Hematopoietic multipotent progenitor cell treated with erythropoietin and hydrocortisone succinate and interleukin-3 and kit ligand, for 8 days (in vitro differentiated cells): ENCODE measurements at regions not wholly inside any gene's neighbourhood (a gene's known extent, or its start where the extent isn't known, plus 50 kb on each side); places are given as distances from the start of the nearest gene placed in this dataset.
"Not testable (repeated sequence)": the region's sequence is repeated elsewhere in the genome, so short reads cannot be mapped to it uniquely, and the experiment has no call there.

Experiments
- DNase-seq: peaks from one replicate; pipeline ENCODE4 v3.0.0-alpha.2; 2015

DNA sequence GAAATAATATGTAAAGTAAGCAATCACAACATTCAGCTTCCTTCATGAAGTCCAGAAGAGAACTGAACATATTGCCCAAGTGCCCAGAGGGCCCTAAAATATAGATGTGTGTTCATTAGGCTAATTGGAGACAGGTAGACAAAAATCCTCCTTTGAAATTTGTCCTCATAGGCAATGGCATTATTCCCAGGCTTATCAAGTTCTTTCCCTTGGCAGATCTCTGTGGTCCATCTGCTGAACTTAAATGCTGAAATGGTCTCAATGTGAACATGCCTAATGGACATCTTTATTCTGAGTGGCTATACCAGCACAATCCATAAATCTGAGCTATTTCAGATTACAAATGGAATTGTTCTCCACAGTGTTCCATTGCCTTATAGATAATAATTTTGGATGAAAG, 79.0 kb upstream of the BMP5 start:
- no peak for DNase-seq

DNA sequence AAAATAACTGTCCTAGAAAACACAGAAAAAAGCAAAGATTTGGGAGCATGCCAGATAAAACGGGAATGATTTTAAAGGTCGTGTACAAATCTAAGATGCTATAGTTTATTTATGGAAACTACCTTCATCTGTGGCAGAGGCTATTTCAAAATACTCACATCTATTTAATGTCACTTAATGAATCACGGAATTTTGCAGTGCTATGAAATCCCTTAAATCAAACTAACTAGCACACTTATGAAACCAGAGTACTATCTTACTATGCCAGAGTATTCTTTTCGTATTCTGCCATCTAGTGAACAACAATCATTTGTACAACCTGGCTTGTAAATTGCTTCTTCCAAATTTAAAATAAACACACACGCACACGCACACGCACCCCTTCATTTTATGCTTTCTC, 77.9 kb upstream of the BMP5 start:
- DNase-seq, result no peak

DNA sequence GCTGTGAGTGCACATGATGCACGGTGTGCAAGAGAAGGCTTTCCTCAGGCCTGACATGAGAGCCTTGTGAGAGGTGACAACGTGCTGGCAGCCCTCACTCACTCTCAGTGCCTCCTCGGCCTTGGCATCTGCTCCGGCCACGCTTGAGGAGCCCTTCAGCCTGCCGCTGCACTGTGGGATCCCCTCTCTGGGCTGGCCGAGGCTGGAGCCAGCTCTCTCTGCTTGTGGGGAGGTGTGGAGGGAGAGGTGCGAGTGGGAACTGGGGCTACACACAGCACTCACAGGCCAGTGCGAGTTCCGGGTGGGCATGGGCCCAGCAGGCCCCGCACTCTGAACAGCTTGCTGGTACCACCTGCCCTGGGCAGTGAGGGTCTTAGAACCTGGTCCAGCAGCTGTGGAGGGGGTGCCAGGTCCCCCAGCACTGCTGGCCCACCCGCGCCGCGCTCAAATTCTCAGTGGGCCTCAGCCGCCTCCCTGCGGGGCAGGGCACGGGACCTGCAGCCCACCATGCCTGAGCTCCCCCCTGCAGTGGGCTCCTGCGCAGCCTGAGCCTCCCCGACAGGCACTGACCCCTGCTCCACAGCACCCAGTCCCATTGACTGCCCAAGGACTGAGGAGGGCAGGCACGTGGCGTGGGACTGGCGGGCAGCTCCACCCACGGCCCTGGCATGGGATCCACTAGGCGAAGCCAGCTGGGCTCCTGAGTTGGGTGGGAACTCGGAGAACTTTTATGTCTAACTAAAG, 74.9 kb upstream of the BMP5 start:
- no peak for DNase-seq

DNA sequence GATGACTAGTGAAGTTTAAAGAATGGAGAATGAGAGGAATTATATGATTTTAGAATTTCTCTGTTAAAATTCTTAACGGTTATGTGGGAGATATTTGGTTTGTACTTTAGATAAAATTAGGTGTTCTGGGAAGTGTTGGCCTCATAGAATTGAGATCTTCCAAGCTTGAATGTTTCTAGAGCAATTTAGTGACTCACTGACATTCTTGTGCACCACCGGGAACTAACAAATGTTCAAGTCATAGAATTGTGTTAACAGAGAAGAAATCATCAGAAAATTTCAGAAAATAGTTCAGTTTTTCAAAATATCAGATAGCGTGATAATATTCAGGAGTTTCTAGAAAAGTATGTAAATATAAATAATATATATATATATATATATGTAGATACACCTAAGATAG, 67.9 kb upstream of the BMP5 start:
- no peak for DNase-seq

DNA sequence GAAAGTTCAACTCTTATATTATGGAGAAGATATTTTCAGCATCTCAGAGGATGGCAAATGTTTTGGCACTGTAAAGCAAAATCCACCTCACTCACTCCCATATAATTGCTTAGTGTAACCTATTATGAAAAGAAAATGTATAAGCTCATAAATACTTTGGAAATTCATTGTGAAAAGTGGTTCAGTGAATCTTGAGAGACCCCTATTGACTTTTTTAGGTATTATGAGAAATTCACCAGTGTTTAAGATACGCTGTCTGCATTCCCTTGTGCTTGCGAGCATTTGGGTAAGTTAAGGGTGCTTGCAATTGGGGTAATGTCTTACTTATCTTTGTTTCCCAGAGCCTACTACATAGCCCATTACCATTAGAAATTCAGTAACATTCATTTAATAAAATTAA, 66.3 kb upstream of the BMP5 start:
- no peak for DNase-seq

DNA sequence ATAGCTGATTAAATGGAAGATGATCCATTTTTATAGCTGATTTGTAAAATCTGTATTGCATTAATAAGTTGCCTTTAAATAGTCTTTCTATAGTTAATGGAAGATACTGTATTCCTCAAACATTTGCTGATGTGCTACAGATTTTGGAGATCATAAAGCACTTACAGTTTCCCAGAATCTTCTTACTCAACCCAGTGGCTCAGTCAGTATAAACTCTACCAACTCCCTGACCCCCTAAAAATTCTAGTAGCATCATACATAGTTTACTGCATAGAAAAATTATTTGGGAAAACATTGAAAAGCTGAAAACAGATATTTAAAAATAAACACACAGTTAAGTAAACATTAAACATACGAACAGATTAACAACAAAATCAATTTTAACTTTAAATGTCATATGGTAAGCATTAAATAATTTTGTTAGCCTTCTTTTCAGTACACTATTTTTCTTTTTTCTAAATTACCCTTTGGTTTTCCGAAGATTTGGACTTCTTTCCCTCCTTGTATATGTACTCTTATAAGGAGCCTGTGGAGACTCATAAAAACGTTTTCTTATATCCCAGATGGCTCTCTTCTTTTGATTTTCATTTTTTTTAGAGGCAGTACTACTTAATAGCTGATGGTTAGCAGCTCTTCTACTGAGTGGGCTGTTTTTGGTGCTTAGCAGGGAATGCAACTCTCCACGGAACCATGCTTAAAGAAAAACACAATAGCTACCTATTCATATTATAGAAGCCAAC, 62.7 kb upstream of the BMP5 start:
- DNase-seq, result no peak

DNA sequence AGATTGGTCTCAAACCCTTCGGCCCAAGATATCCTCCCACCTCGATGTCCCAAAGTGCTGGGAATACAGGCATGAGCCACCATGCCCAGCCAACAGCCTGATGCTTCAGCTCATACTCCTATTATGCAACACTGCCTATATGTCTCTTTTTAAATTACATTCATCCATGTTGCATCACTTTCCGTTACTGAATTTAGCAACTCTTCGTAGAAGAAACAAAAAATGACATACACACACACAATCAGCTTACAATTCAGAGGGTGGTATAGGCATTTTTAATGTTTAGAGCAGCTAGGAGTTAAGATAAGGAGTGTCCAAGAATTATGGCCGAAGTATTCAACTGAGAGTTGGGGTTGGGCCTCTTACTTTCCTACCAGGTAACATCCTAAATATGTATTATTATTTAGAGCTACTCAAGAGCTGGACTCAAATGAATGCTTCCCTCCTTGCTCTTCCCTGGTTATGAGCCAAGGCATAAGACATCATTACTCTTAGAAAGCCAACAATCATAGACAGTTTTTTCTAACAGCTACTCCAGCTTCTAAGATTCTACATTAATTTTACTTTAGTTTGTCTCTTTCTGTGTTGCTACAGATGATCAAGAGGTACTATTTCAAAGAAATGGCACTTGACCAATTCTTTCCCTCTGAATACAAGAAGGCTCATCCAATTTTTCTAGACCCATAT, 62.0 kb upstream of the BMP5 start:
- DNase-seq, result no peak

DNA sequence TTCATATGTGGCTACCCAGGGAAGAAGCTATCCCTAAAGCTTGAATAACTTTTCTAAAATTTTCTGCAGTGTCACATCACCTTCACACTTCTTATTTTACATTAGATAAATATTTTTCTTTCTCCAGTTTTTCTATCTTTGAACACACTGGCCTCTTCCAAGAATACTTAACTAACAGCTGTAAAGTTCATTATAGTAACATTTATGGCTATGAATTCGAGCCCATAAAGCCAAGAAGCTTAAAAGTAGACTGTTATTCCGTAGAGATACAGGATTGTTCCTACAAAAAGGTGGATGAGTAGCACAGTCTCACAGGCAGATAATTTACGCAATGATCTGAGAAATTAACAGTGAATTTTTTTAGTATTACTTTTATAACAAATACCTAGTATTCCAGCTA, 55.7 kb upstream of the BMP5 start:
- no peak for DNase-seq

DNA sequence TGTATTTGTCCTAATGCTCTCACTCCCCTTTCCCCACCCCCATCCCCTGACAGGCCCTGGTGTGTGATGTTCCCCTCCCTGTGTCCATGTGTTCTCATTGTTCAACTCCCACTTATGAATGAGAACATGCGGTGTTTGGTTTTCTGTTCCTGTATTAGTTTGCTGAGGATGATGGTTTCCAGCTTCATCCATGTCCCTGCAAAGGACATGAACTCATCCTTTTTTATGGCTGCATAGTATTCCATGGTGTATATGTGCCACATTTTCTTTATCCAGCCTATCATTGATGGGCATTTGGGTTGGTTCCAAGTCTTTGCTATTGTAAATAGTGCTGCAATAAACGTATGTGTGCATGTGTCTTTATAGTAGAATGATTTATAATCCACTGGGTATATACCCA, 52.3 kb upstream of the BMP5 start:
- DNase-seq, result not testable (repeated sequence)

DNA sequence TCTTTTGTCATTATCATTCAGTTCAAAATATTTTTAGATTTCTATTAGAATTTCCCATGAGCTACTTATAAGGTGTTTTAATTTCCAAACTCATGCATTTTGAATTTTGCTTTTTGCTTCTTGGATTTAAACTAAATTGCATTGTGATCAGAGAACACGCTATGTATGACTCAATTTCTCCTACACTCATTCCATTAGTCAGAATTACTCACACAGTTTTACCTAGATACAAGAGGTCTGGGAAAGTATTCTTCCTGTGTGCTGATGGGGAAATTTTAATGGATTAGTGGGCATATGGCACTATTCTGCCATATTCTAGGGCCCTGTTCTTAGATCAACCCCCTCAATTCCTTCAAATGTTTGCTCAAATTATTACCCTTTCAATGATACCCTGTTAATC, 49.9 kb upstream of the BMP5 start:
- no peak for DNase-seq
